OCI-LY3 (cell line): ENCODE measurements at regions not wholly inside any gene's neighbourhood (a gene's known extent, or its start where the extent isn't known, plus 50 kb on each side); places are given as distances from the start of the nearest gene placed in this dataset.

Source experiments
- H2AFZ ChIP-seq: fragments of 200-600, 300-600 bp; shearing (Covaris generic); 2 replicates; pipeline ENCODE4 v1.6.0; 2014; ENCODE audit warnings: antibody characterized with exemption, low read depth, low read length
- H3K27ac ChIP-seq: fragments of 200-600, 300-600 bp; sonication (generic); 2 replicates; pipeline ENCODE4 v1.5.1; 2014; ENCODE audit warnings: mild to moderate bottlenecking, low read length, moderate library complexity, mixed read lengths
- H3K27me3 ChIP-seq: fragments of 200-600, 300-600 bp; sonication (generic); 2 replicates; pipeline ENCODE4 v1.6.1; 2014; ENCODE audit warnings: low read depth, low read length, mixed read lengths
- H3K36me3 ChIP-seq: fragments of 200-600, 300-600 bp; sonication (generic); replicated peaks from 2 replicates; pipeline ENCODE3; 2014; ENCODE audit warnings: low read depth, low read length, mixed read lengths
- H3K4me1 ChIP-seq: fragments of 300-600, 200-600 bp; sonication (generic); 2 replicates; pipeline ENCODE4 v1.6.1; 2014; ENCODE audit warnings: low read length, mixed read lengths
- H3K4me2 ChIP-seq: fragments of 200-600, 300-600 bp; sonication (generic); 2 replicates; pipeline ENCODE4 v1.6.1; 2014; ENCODE audit warnings: low read length, mixed read lengths
- H3K4me3 ChIP-seq: fragments of 300-600, 200-600 bp; sonication (generic); 2 replicates; pipeline ENCODE4 v1.5.1; 2014; ENCODE audit warnings: antibody characterized with exemption, mild to moderate bottlenecking, low read length, moderate library complexity
- H3K79me2 ChIP-seq: fragments of 300-600, 200-600 bp; shearing (Covaris generic); 2 replicates; pipeline ENCODE4 v1.6.1; 2014; ENCODE audit warnings: mild to moderate bottlenecking, low read length, mixed read lengths
- H3K9ac ChIP-seq: fragments of 300-600, 200-600 bp; shearing (Covaris generic); 2 replicates; pipeline ENCODE4 v1.6.0; 2014; ENCODE audit warnings: mild to moderate bottlenecking, low read length, moderate library complexity
- H3K9me3 ChIP-seq: fragments of 200-600, 300-600 bp; shearing (Covaris generic); 2 replicates; pipeline ENCODE4 v1.6.1; 2014; ENCODE audit warnings: low read length, mixed read lengths; ENCODE audit not compliant: insufficient read depth
- H4K20me1 ChIP-seq: fragments of 200-600, 300-600 bp; sonication (generic); 2 replicates; pipeline ENCODE4 v1.6.1; 2016; ENCODE audit warnings: low read length, mixed read lengths; ENCODE audit not compliant: insufficient read depth
- CTCF ChIP-seq: fragments of 200-600, 300-600 bp; sonication (generic); IDR thresholded peaks from 2 replicates; pipeline ENCODE4 v1.5.1; 2014; ENCODE audit warnings: antibody characterized with exemption, low read length, low read depth
- EZH2phosphoT487 ChIP-seq: fragments of 200-600 bp; shearing (Covaris generic); IDR thresholded peaks from 2 replicates; pipeline ENCODE4 v1.6.1; 2018; ENCODE audit warnings: antibody characterized with exemption, mixed run types, low read depth

- Histone ChIP-seq H3K4me3 (no peak overlapping the region), H3K27me3 (peaks cover 6% of the 10 kb centered on the region; the same call in 1 of the 2 replicates), H3K9ac (no peak overlapping the region), H3K9me3 (no peaks in the 10 kb centered on the region), H3K4me2 (no peak overlapping the region), H3K27ac (no peak overlapping the region), H4K20me1 (no peaks in the 10 kb centered on the region), H3K36me3 (no peaks in the 10 kb centered on the region), H3K4me1 (no peaks in the 10 kb centered on the region), H3K79me2 (no peaks in the 10 kb centered on the region), H2AFZ (no peak overlapping the region)
- TF ChIP-seq EZH2phosphoT487 (no peak), CTCF (no peak)
These were observed 107.4 kb downstream of the PXDC1 start for GRCh38 chr6:3643921-3644738.

DNA sequence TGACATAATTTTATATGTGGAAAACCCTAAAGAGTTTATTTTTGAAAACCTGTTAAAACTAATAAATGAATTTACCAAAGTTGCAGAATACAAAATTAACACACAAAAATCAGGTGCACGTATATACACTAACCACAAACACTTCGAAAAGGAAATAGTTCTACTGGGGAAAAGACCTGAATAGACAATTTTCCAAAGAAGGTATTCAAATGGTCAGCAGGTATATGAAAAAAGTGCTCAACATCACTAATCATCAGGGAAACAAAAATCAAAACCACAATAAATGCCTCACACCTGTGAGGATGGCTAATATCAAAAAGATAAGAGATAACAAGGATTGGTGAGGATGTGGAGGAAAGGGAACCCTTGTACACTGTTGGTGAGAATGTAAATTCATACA, 110.6 kb downstream of the PXDC1 start:
- no peak overlapping the region for H2AFZ ChIP-seq
- no peak overlapping the region for H3K9ac ChIP-seq
- H3K27me3 ChIP-seq: peaks cover 10% of the 10 kb centered on the region; the same call in 1 of the 2 replicates
- TF ChIP-seq CTCF: no peak
- no peaks in the 10 kb centered on the region for H4K20me1 ChIP-seq
- no peaks in the 10 kb centered on the region for H3K9me3 ChIP-seq
- no peaks in the 10 kb centered on the region for H3K79me2 ChIP-seq
- no peaks in the 10 kb centered on the region for H3K36me3 ChIP-seq
- H3K4me2 ChIP-seq: no peak overlapping the region
- H3K4me1 ChIP-seq: no peaks in the 10 kb centered on the region
- H3K27ac ChIP-seq: no peak overlapping the region
- no peak overlapping the region for H3K4me3 ChIP-seq

GRCh38 chr6:3638662-3639061, 112.9 kb downstream of the PXDC1 start:
- Histone ChIP-seq H2AFZ (no peak overlapping the region), H3K9ac (no peak overlapping the region), H3K79me2 (no peaks in the 10 kb centered on the region), H3K4me1 (no peaks in the 10 kb centered on the region), H3K27ac (no peak overlapping the region), H3K27me3 (peaks cover 10% of the 10 kb centered on the region; the same call in 1 of the 2 replicates), H4K20me1 (no peaks in the 10 kb centered on the region), H3K4me2 (no peak overlapping the region), H3K4me3 (no peak overlapping the region), H3K36me3 (no peaks in the 10 kb centered on the region), H3K9me3 (no peaks in the 10 kb centered on the region)
- no peak for TF ChIP-seq CTCF

- Histone ChIP-seq H3K9ac (no peak overlapping the region), H2AFZ (no peak overlapping the region), H3K9me3 (no peaks in the 10 kb centered on the region), H3K4me1 (no peaks in the 10 kb centered on the region), H3K36me3 (no peaks in the 10 kb centered on the region), H3K27ac (no peak overlapping the region), H3K4me2 (no peak overlapping the region), H4K20me1 (no peaks in the 10 kb centered on the region), H3K4me3 (no peak overlapping the region), H3K27me3 (peaks cover 10% of the 10 kb centered on the region; the same call in 1 of the 2 replicates), H3K79me2 (no peaks in the 10 kb centered on the region)
- TF ChIP-seq EZH2phosphoT487 (no peak), CTCF (no peak)
These were observed 115.5 kb downstream of the PXDC1 start for GRCh38 chr6:3636060-3636459.
